GM12878 (cell line): ENCODE measurements at regions not wholly inside any gene's neighbourhood (a gene's known extent, or its start where the extent isn't known, plus 50 kb on each side); places are given as distances from the start of the nearest gene placed in this dataset.

Source experiments
- ATAC-seq: fragments of 200-7000 bp; cut with Tn5 transposase; 3 replicates; pipeline ENCODE4 v1.9.1; 2020; ENCODE audit warnings: mild to moderate bottlenecking, moderate library complexity
- BruUV-seq: library from RNA; stranded (reverse); fragments of 400-500 nt; replicated peaks from 2 replicates; lab custom pipeline; 2021; lab: Mats Ljungman, UMichigan
- CTCF ChIA-PET: fragments of 300-600 bp; sonication (Branson Sonifier 250); formaldehyde crosslinking; extraction: SDS; loops from one replicate; lab custom pipeline; 2021; ENCODE audit warnings: inconsistent platforms; lab: Yijun Ruan, JAX
- POLR2A ChIA-PET: fragments of 350-600 bp; formaldehyde crosslinking; extraction: SDS; loops from one replicate; lab custom pipeline; 2021; ENCODE audit warnings: inconsistent platforms; lab: Charles Lee
- RAD21 ChIA-PET: fragments of 300-600 bp; sonication (Branson Sonifier 250); formaldehyde crosslinking; loops from one replicate; lab custom pipeline; 2023; ENCODE audit warnings: antibody characterized with exemption; ENCODE audit not compliant: unreplicated experiment; lab: Charles Lee
- SMC1A ChIA-PET: fragments of 300-600 bp; sonication (Branson Sonifier 250); formaldehyde crosslinking; loops from one replicate; lab custom pipeline; 2023; ENCODE audit not compliant: unreplicated experiment, uncharacterized antibody; lab: Charles Lee
- DNase-seq: peaks from one replicate; pipeline ENCODE4 v3.0.0-alpha.2; 2011; ENCODE audit warnings: low read depth, low spot score
- FAIRE-seq: peaks from 3 replicates; lab custom pipeline; 2011; peaks lifted over from hg19 to GRCh38; lab: Jason Lieb, UNC
- H2AFZ ChIP-seq: 2 replicates; pipeline ENCODE4 v1.6.0; 2011; ENCODE audit warnings: low read depth, low read length, control low read depth; ENCODE audit not compliant: control insufficient read depth
- H3K27ac ChIP-seq: 2 replicates; pipeline ENCODE4 v1.5.1; 2011; ENCODE audit warnings: control low read depth; ENCODE audit not compliant: control insufficient read depth, insufficient read depth
- H3K27me3 ChIP-seq, 2 experiments: replicated peaks in 1 of 2; 2 replicates each; pipeline versions ENCODE4 v1.6.0 to v1.6.1; 2011; ENCODE audit warnings: low read length in 1 of 2; ENCODE audit not compliant: control insufficient read depth in 2 of 2, insufficient read depth in 2 of 2
- H3K36me3 ChIP-seq, 2 experiments: 2 replicates each; pipeline ENCODE4 v1.5.1; 2011; ENCODE audit warnings: low read length in 1 of 2; ENCODE audit not compliant: control insufficient read depth in 2 of 2, insufficient read depth in 2 of 2
- H3K4me1 ChIP-seq: 2 replicates; pipeline ENCODE4 v1.6.1; 2011; ENCODE audit warnings: mild to moderate bottlenecking, low read length, moderate library complexity, mixed read lengths; ENCODE audit not compliant: control insufficient read depth, insufficient read depth
- H3K4me2 ChIP-seq: 2 replicates; pipeline ENCODE4 v1.6.0; 2011; ENCODE audit warnings: control low read depth; ENCODE audit not compliant: control insufficient read depth, insufficient read depth
- H3K4me3 ChIP-seq: fragments of 200-600 bp; sonication (generic); 2 replicates; pipeline ENCODE4 v1.5.1; 2016
- H3K79me2 ChIP-seq: 2 replicates; pipeline ENCODE4 v1.6.0; 2011; ENCODE audit warnings: low read length; ENCODE audit not compliant: control insufficient read depth, insufficient read depth
- H3K9ac ChIP-seq: 2 replicates; pipeline ENCODE4 v1.8.0; 2011; ENCODE audit warnings: low read length, control low read depth, mixed read lengths; ENCODE audit not compliant: control insufficient read depth, insufficient read depth
- H3K9me3 ChIP-seq: replicated peaks from 3 replicates; pipeline ENCODE4 v1.5.1; 2011; ENCODE audit warnings: mild to moderate bottlenecking, low read length; ENCODE audit not compliant: control insufficient read depth, insufficient read depth
- H4K20me1 ChIP-seq: 2 replicates; pipeline ENCODE4 v1.6.0; 2011; ENCODE audit not compliant: control insufficient read depth, insufficient read depth
- CHD4 ChIP-seq: fragments of 200-600 bp; sonication (generic); IDR thresholded peaks from 2 replicates; pipeline ENCODE4 v1.6.1; 2016; ENCODE audit warnings: mild to moderate bottlenecking
- CREB1 ChIP-seq: IDR thresholded peaks from 2 replicates; pipeline ENCODE4 v1.6.1; 2012; ENCODE audit warnings: low read depth, mild to moderate bottlenecking, inconsistent platforms
- ELK1 ChIP-seq: IDR thresholded peaks from 2 replicates; pipeline ENCODE4 v1.6.1; 2012; ENCODE audit warnings: low read depth, low read length, improper control_type of control experiment
- HDAC2 ChIP-seq: fragments of 200-600 bp; sonication (generic); IDR thresholded peaks from 2 replicates; pipeline ENCODE4 v1.6.1; 2017
- IRF3 ChIP-seq: fragments of 450-650 bp; IDR thresholded peaks from 2 replicates; pipeline ENCODE4 v1.6.1; 2014; ENCODE audit warnings: mild to moderate bottlenecking
- JUND ChIP-seq: IDR thresholded peaks from 2 replicates; pipeline ENCODE4 v1.6.1; 2012; ENCODE audit warnings: low read depth, mild to moderate bottlenecking, low read length, improper control_type of control experiment, moderate library complexity
- NKRF ChIP-seq: fragments of 450-650 bp; conservative IDR thresholded peaks from 2 replicates; pipeline ENCODE4 v1.6.1; 2017; ENCODE audit warnings: mild to moderate bottlenecking, moderate library complexity
- RUNX3 ChIP-seq: IDR thresholded peaks from 2 replicates; pipeline ENCODE4 v1.6.1; 2012; ENCODE audit warnings: low read length, inconsistent platforms
- SREBF2 ChIP-seq: IDR thresholded peaks from 2 replicates; pipeline ENCODE4 v1.6.1; 2012; ENCODE audit warnings: mild to moderate bottlenecking, low read length
- TAF1 ChIP-seq: IDR thresholded peaks from 2 replicates; pipeline ENCODE4 v1.6.1; 2011; ENCODE audit warnings: mild to moderate bottlenecking, low read depth, low read length, borderline replicate concordance
- TCF7 ChIP-seq: IDR thresholded peaks from 2 replicates; pipeline ENCODE4 v1.6.1; 2014; ENCODE audit warnings: antibody characterized with exemption, borderline replicate concordance
- WRNIP1 ChIP-seq: IDR thresholded peaks from 2 replicates; pipeline ENCODE4 v1.6.1; 2011; ENCODE audit warnings: low read depth, low read length, improper control_type of control experiment, borderline replicate concordance
- WGBS: methylation state at CpG from one replicate; pipeline ENCODE4 v1.1.6; 2016; ENCODE audit warnings: low lambda C conversion rate; ENCODE audit not compliant: insufficient replicate concordance, insufficient coverage; ENCODE audit errors: missing lambda C conversion rate; 5-methylcytosine and 5-hydroxymethylcytosine counted together
- in situ Hi-C: fragments of 300-500 bp; cut with MboI; formaldehyde crosslinking; loops from 9 replicates; pipeline ENCODE4 v1.14.3; 2018; ENCODE audit warnings: mixed read lengths
- intact Hi-C: fragments of 100-400 bp; cut with micrococcal nuclease; formaldehyde crosslinking; loops from one replicate; pipeline ENCODE4 v1.14.2; 2022; ENCODE audit not compliant: unreplicated experiment

- no peak for TF ChIP-seq NKRF
Measured at GRCh38 chr4:115279330-115279729, 165.9 kb upstream of the NDST4 start (continued).

- no peak for TF ChIP-seq CREB1
- TF ChIP-seq TAF1: no peak
- TF ChIP-seq WRNIP1: no peak
- no peak for TF ChIP-seq RUNX3
- TF ChIP-seq SREBF2: no peak
- TF ChIP-seq TCF7: no peak
- no peak for TF ChIP-seq CHD4
- no peak for TF ChIP-seq HDAC2
- TF ChIP-seq JUND: no peak
- TF ChIP-seq ELK1: no peak
- TF ChIP-seq IRF3: no peak
- TF ChIP-seq, all 136 proteins: peak for 0
- RAD21 ChIA-PET: no interaction called here
- BruUV-seq: no TSS peak
- intact Hi-C loops (loop anchor here (10.0 kb wide), 1 partner anchor 676 kb away; no protein-coding TSS in a partner anchor), in situ Hi-C loops (no loop called here)
- CTCF ChIA-PET: no interaction called here
- no peak overlapping the region for H3K4me2 ChIP-seq
- H3K9ac ChIP-seq: no peak overlapping the region
- no peaks in the 10 kb centered on the region for H3K9me3 ChIP-seq
- H4K20me1 ChIP-seq: no peaks in the 10 kb centered on the region
- H3K79me2 ChIP-seq: no peaks in the 10 kb centered on the region
- no peak for FAIRE-seq
- no peak; the same call in 2 of the 3 replicates for ATAC-seq
- POLR2A ChIA-PET: no interaction called here
- SMC1A ChIA-PET: no interaction called here
- H3K4me1 ChIP-seq: 0 out of 2 replicates have a peak, but pooled peaks cover 4% of the 10 kb centered on the region
- H3K27me3 ChIP-seq: no peaks in the 10 kb centered on the region
- WGBS: 5% methylated on average over 1 of the region's 1 CpG
- H3K27ac ChIP-seq: no peak overlapping the region
- no peak overlapping the region for H3K4me3 ChIP-seq
- no peak for DNase-seq
- no peaks in the 10 kb centered on the region for H3K36me3 ChIP-seq
- no peak overlapping the region for H2AFZ ChIP-seq
Measured at GRCh38 chr4:115278830-115279229, 165.4 kb upstream of the NDST4 start.
